ENCODE measurements at regions not wholly inside any gene's neighbourhood (a gene's known extent, or its start where the extent isn't known, plus 50 kb on each side); places are given as distances from the start of the nearest gene placed in this dataset.

GRCh38 chr9:85244856-85245255, 496.9 kb downstream of the AGTPBP1 start:
- Histone ChIP-seq H3K79me2 (replicated peaks; ENCODE audit: insufficient read depth, low read length) (no peaks in the 10 kb centered on the region), H3K4me2 (ENCODE audit: low read length) (no peak overlapping the region), H3K9me3 (ENCODE audit: low read length) (no peaks in the 10 kb centered on the region), H3K9ac (ENCODE audit: low read length) (no peak overlapping the region), H4K20me1 (ENCODE audit: insufficient read depth) (no peaks in the 10 kb centered on the region), H3K27me3 (ENCODE audit: insufficient read depth, low read depth, low read length) (no peaks in the 10 kb centered on the region), H3K36me3 (ENCODE audit: insufficient read depth, low read length) (no peaks in the 10 kb centered on the region), H3K9me2 (ENCODE audit: insufficient read depth, low read length) (no peaks in the 10 kb centered on the region), H3K4me3 (ENCODE audit: low read length) (no peak overlapping the region), H3F3A (ENCODE audit: insufficient read depth, low read length, poor library complexity, severe bottlenecking) (no peaks in the 10 kb centered on the region), H2AFZ (ENCODE audit: low read depth, low read length) (no peak overlapping the region), H3K27ac (ENCODE audit: low read length) (no peak overlapping the region)
- TF ChIP-seq RAD21 (conservative IDR thresholded peaks at IDR 0.05) = no peak

- no peaks in the 10 kb centered on the region for H4K20me1 ChIP-seq (ENCODE audit: insufficient read depth)
- H3K9me3 ChIP-seq (ENCODE audit: low read length) = no peaks in the 10 kb centered on the region
- TF ChIP-seq EP300 (conservative IDR thresholded peaks at IDR 0.05; ENCODE audit: poor library complexity, severe bottlenecking) = no peak
- no peak for TF ChIP-seq POLR2AphosphoS5 (IDR thresholded peaks at IDR 0.05)
- TF ChIP-seq SMC3 (conservative IDR thresholded peaks at IDR 0.05; ENCODE audit: poor library complexity) = no peak
- TF ChIP-seq TAF1 (IDR thresholded peaks at IDR 0.05; ENCODE audit: low read depth) = no peak
- no peak for TF ChIP-seq RAD21 (conservative IDR thresholded peaks at IDR 0.05)
- no peak overlapping the region for H3K27ac ChIP-seq (ENCODE audit: low read length)
- H3K79me2 ChIP-seq (replicated peaks; ENCODE audit: insufficient read depth, low read length) = no peaks in the 10 kb centered on the region
- no peaks in the 10 kb centered on the region for H3K36me3 ChIP-seq (ENCODE audit: insufficient read depth, low read length)
- H2AFZ ChIP-seq (ENCODE audit: low read depth, low read length) = no peak overlapping the region
- H3K9me2 ChIP-seq (ENCODE audit: insufficient read depth, low read length) = no peaks in the 10 kb centered on the region
- no peaks in the 10 kb centered on the region for H3F3A ChIP-seq (ENCODE audit: insufficient read depth, low read length, poor library complexity, severe bottlenecking)
- H3K9ac ChIP-seq (ENCODE audit: low read length) = no peak overlapping the region
- no peaks in the 10 kb centered on the region for H3K27me3 ChIP-seq (ENCODE audit: insufficient read depth, low read depth, low read length)
- H3K4me3 ChIP-seq (ENCODE audit: low read length) = no peak overlapping the region
- H3K4me2 ChIP-seq (ENCODE audit: low read length) = no peak overlapping the region
Observed at GRCh38 chr9:85243977-85244376, 497.8 kb downstream of the AGTPBP1 start.

DNA sequence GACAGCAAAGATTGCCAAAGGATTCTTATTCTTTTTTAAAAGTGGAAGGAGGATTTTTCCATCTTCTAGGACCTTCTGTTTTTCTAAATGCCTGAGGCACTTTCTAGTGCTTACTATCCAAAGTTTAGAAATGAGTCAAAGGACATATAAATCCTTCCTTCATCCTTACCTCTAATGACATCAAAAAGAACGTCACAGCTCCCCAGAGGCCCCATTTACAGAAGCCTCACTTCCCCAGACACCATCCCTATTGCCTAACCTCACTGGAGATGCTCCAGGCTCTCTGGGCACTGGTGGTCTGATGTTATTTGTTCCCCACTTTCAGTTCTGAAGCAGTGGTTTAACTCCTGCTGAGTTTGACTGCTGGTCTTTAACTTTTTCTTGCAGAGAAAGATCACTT, 504.3 kb downstream of the AGTPBP1 start:
- H3K9ac ChIP-seq (ENCODE audit: low read length) = no peak overlapping the region
- no peaks in the 10 kb centered on the region for H3K27me3 ChIP-seq (ENCODE audit: insufficient read depth, low read depth, low read length)

DNA sequence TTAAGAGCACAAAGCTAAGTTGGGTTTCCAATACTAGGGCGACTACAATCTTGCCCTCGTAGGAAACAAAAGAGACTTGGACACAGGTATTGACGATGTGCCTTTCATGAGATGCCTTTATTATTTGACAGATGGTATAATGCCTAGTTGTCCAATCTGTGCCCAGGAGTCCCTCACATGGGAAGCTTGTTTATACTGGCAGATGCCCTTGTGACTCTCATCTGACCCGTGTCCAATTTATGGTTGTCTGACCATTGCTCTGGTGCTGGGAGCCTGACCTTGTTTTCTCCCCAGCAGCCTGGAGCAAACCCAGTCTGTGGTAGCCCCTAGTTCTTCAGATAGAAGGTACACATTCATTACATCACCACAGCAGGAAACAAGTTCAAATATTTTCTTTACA, 511.7 kb downstream of the AGTPBP1 start:
- no peak overlapping the region for H3K9ac ChIP-seq (ENCODE audit: low read length)
- no peaks in the 10 kb centered on the region for H3K79me2 ChIP-seq (replicated peaks; ENCODE audit: insufficient read depth, low read length)
- no peak for TF ChIP-seq TAF1 (IDR thresholded peaks at IDR 0.05; ENCODE audit: low read depth)
- no peak for TF ChIP-seq MXI1 (conservative IDR thresholded peaks at IDR 0.05; ENCODE audit: poor library complexity, severe bottlenecking)
- TF ChIP-seq CTCF (IDR thresholded peaks at IDR 0.05; ENCODE audit: poor library complexity, severe bottlenecking) = no peak
- TF ChIP-seq, protein P1, sequence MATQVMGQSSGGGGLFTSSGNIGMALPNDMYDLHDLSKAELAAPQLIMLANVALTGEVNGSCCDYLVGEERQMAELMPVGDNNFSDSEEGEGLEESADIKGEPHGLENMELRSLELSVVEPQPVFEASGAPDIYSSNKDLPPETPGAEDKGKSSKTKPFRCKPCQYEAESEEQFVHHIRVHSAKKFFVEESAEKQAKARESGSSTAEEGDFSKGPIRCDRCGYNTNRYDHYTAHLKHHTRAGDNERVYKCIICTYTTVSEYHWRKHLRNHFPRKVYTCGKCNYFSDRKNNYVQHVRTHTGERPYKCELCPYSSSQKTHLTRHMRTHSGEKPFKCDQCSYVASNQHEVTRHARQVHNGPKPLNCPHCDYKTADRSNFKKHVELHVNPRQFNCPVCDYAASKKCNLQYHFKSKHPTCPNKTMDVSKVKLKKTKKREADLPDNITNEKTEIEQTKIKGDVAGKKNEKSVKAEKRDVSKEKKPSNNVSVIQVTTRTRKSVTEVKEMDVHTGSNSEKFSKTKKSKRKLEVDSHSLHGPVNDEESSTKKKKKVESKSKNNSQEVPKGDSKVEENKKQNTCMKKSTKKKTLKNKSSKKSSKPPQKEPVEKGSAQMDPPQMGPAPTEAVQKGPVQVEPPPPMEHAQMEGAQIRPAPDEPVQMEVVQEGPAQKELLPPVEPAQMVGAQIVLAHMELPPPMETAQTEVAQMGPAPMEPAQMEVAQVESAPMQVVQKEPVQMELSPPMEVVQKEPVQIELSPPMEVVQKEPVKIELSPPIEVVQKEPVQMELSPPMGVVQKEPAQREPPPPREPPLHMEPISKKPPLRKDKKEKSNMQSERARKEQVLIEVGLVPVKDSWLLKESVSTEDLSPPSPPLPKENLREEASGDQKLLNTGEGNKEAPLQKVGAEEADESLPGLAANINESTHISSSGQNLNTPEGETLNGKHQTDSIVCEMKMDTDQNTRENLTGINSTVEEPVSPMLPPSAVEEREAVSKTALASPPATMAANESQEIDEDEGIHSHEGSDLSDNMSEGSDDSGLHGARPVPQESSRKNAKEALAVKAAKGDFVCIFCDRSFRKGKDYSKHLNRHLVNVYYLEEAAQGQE (IDR thresholded peaks at IDR 0.05; ENCODE audit: borderline replicate concordance) = no peak
- no peak for TF ChIP-seq EZH2 (IDR thresholded peaks at IDR 0.05; ENCODE audit: borderline replicate concordance, insufficient read depth, low read length, poor library complexity, severe bottlenecking)
- no peaks in the 10 kb centered on the region for H3F3A ChIP-seq (ENCODE audit: insufficient read depth, low read length, poor library complexity, severe bottlenecking)
- H3K4me2 ChIP-seq (ENCODE audit: low read length) = no peak overlapping the region
- no peak overlapping the region for H2AFZ ChIP-seq (ENCODE audit: low read depth, low read length)
- no peaks in the 10 kb centered on the region for H3K9me2 ChIP-seq (ENCODE audit: insufficient read depth, low read length)
- no peaks in the 10 kb centered on the region for H3K9me3 ChIP-seq (ENCODE audit: low read length)
- H3K36me3 ChIP-seq (ENCODE audit: insufficient read depth, low read length) = no peaks in the 10 kb centered on the region
- H3K27ac ChIP-seq (ENCODE audit: low read length) = no peak overlapping the region
- H3K4me3 ChIP-seq (ENCODE audit: low read length) = no peak overlapping the region
- H4K20me1 ChIP-seq (ENCODE audit: insufficient read depth) = no peaks in the 10 kb centered on the region
- H3K27me3 ChIP-seq (ENCODE audit: insufficient read depth, low read depth, low read length) = no peaks in the 10 kb centered on the region

More for the DNA sequence above, 504.3 kb downstream of the AGTPBP1 start:
- TF ChIP-seq RAD21 (conservative IDR thresholded peaks at IDR 0.05) = no peak
- Histone ChIP-seq H3K4me3 (ENCODE audit: low read length) (no peak overlapping the region), H3K27ac (ENCODE audit: low read length) (no peak overlapping the region), H3K36me3 (ENCODE audit: insufficient read depth, low read length) (no peaks in the 10 kb centered on the region), H4K20me1 (ENCODE audit: insufficient read depth) (no peaks in the 10 kb centered on the region), H3F3A (ENCODE audit: insufficient read depth, low read length, poor library complexity, severe bottlenecking) (no peaks in the 10 kb centered on the region), H3K79me2 (replicated peaks; ENCODE audit: insufficient read depth, low read length) (no peaks in the 10 kb centered on the region), H3K4me2 (ENCODE audit: low read length) (no peak overlapping the region), H3K9me3 (ENCODE audit: low read length) (no peaks in the 10 kb centered on the region), H2AFZ (ENCODE audit: low read depth, low read length) (no peak overlapping the region), H3K9me2 (ENCODE audit: insufficient read depth, low read length) (no peaks in the 10 kb centered on the region)
